ENCODE measurements at regions not wholly inside any gene's neighbourhood (a gene's known extent, or its start where the extent isn't known, plus 50 kb on each side); places are given as distances from the start of the nearest gene placed in this dataset.

GRCh38 chr16:66219491-66219890 lies 147.0 kb upstream of the CDH5 start:
- Histone ChIP-seq H3K27me3 (no peaks in the 10 kb centered on the region), H3K36me3 (no peaks in the 10 kb centered on the region), H3K4me1 (no peaks in the 10 kb centered on the region), H3K9me3 (no peaks in the 10 kb centered on the region), H3K27ac (no peak overlapping the region), H3K4me3 (no peak overlapping the region)
- no peak for DNase-seq (ENCODE audit: extremely low spot score in 2 of 2)
- TF ChIP-seq CTCF (IDR thresholded peaks at IDR 0.05) (no peak), POLR2AphosphoS5 (IDR thresholded peaks at IDR 0.05; ENCODE audit: insufficient read depth in 1 of 2, low read depth in 1 of 2) (no peak), POLR2A (IDR thresholded peaks at IDR 0.05) (no peak)
- intact Hi-C loops (cut with DNase I): no loop called here

- H3K27ac ChIP-seq: no peak overlapping the region
- no peaks in the 10 kb centered on the region for H3K4me1 ChIP-seq
- no peak for TF ChIP-seq POLR2A (IDR thresholded peaks at IDR 0.05)
- no peak for TF ChIP-seq POLR2AphosphoS5 (IDR thresholded peaks at IDR 0.05; ENCODE audit: insufficient read depth in 1 of 2, low read depth in 1 of 2)
- no peak for TF ChIP-seq CTCF (IDR thresholded peaks at IDR 0.05)
- H3K27me3 ChIP-seq: no peaks in the 10 kb centered on the region
- DNase-seq (ENCODE audit: extremely low spot score in 2 of 2): peak in 1 of 2 donors; percentile 31
- no peaks in the 10 kb centered on the region for H3K36me3 ChIP-seq
- no peak overlapping the region for H3K4me3 ChIP-seq
- no peaks in the 10 kb centered on the region for H3K9me3 ChIP-seq
- intact Hi-C loops (cut with DNase I): no loop called here
Observed at GRCh38 chr16:66212428-66212827, 154.1 kb upstream of the CDH5 start.

GRCh38 chr16:66211651-66212050 lies 154.8 kb upstream of the CDH5 start:
- Histone ChIP-seq H3K4me3 (no peak overlapping the region), H3K4me1 (no peaks in the 10 kb centered on the region), H3K9me3 (no peaks in the 10 kb centered on the region), H3K27ac (no peak overlapping the region), H3K36me3 (no peaks in the 10 kb centered on the region), H3K27me3 (no peaks in the 10 kb centered on the region)
- TF ChIP-seq CTCF (IDR thresholded peaks at IDR 0.05) (no peak), POLR2AphosphoS5 (IDR thresholded peaks at IDR 0.05; ENCODE audit: insufficient read depth in 1 of 2, low read depth in 1 of 2) (no peak), POLR2A (IDR thresholded peaks at IDR 0.05) (no peak)
- intact Hi-C loops (cut with DNase I): no loop called here
- DNase-seq (ENCODE audit: extremely low spot score in 2 of 2): peak; percentile 32 to 46

GRCh38 chr16:66207883-66208265 lies 158.6 kb upstream of the CDH5 start:
- Histone ChIP-seq H3K36me3 (no peaks in the 10 kb centered on the region), H3K27me3 (no peaks in the 10 kb centered on the region), H3K27ac (no peak overlapping the region), H3K4me1 (no peaks in the 10 kb centered on the region), H3K9me3 (no peaks in the 10 kb centered on the region), H3K4me3 (no peak overlapping the region)
- no peak for TF ChIP-seq POLR2A (IDR thresholded peaks at IDR 0.05)
- TF ChIP-seq CTCF (IDR thresholded peaks at IDR 0.05): no peak
- TF ChIP-seq POLR2AphosphoS5 (IDR thresholded peaks at IDR 0.05; ENCODE audit: insufficient read depth in 1 of 2, low read depth in 1 of 2): no peak
- peak in 1 of 2 donors; percentile 27 for DNase-seq (ENCODE audit: extremely low spot score in 2 of 2)
- intact Hi-C loops (cut with DNase I): no loop called here

GRCh38 chr16:66207139-66207882 lies 159.2 kb upstream of the CDH5 start:
- intact Hi-C loops (cut with DNase I): no loop called here
- Histone ChIP-seq H3K27ac (no peak overlapping the region), H3K4me3 (no peak overlapping the region), H3K4me1 (no peaks in the 10 kb centered on the region), H3K9me3 (no peaks in the 10 kb centered on the region), H3K36me3 (no peaks in the 10 kb centered on the region), H3K27me3 (no peaks in the 10 kb centered on the region)
- peak; percentile 37 to 62 for DNase-seq (ENCODE audit: extremely low spot score in 2 of 2)
- TF ChIP-seq POLR2A (IDR thresholded peaks at IDR 0.05) (no peak), CTCF (IDR thresholded peaks at IDR 0.05) (no peak), POLR2AphosphoS5 (IDR thresholded peaks at IDR 0.05; ENCODE audit: insufficient read depth in 1 of 2, low read depth in 1 of 2) (no peak)
